ENCODE measurements at regions not wholly inside any gene's neighbourhood (a gene's known extent, or its start where the extent isn't known, plus 50 kb on each side); places are given as distances from the start of the nearest gene placed in this dataset.

DNA sequence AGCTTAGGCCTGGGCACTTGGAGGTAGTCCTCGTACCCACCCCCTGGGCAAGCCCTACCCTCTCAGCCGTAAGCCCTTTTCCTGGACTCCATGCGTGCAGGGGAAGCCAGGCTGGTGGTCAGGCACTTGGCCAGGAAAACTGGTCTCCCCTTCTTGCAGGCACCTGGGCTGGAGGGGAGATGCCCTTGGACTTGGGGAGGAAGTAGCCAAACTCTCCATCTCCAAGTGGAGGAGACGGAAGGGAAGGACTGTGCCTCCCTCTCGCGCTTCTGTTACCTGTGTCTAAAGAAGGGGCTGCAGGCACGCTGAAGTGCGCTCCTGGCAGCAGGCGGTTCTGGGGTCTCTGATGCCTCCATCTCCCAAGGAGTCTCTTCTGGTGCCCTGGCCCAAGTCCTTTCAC, 283.9 kb downstream of the PBX3 start:
- Histone ChIP-seq H3K9ac (ENCODE audit: insufficient read depth in 1 of 2, low read depth in 2 of 2, low read length in 2 of 2) (no peak overlapping the region), H3K9me3 (replicated peaks; ENCODE audit: control insufficient read depth, insufficient read depth, low read depth, low read length) (no peaks in the 10 kb centered on the region), H3K27ac (ENCODE audit: extremely low read depth, low read depth, low read length) (no peak overlapping the region), H4K20me1 (replicated peaks; ENCODE audit: control insufficient read depth, insufficient read depth, low read length) (no peaks in the 10 kb centered on the region), H3K4me1 (replicated peaks in 1 of 2; ENCODE audit: control insufficient read depth in 2 of 2, insufficient read depth in 2 of 2, low read length in 2 of 2) (no peaks in the 10 kb centered on the region), H3K9me1 (ENCODE audit: control insufficient read depth, insufficient read depth, low read length) (no peaks in the 10 kb centered on the region), H3K4me3 (no peak overlapping the region), H3K27me3 (ENCODE audit: control insufficient read depth in 2 of 2, insufficient read depth in 2 of 2, low read length in 2 of 2) (peaks cover 0 to 17% of the 10 kb centered on the region in 2 experiments; a peak in 2 of 5 replicates), H3K79me2 (ENCODE audit: control insufficient read depth, insufficient read depth, low read length) (no peaks in the 10 kb centered on the region), H2AFZ (ENCODE audit: low read depth, low read length) (no peak overlapping the region), H3K4me2 (ENCODE audit: insufficient read depth, low read length) (no peak overlapping the region), H3K36me3 (ENCODE audit: control insufficient read depth, insufficient read depth, low read length) (no peaks in the 10 kb centered on the region)
- intact Hi-C loops (cut with micrococcal nuclease) (no loop called here), in situ Hi-C loops (cut with MboI) (no loop called here)
- DNase-seq (ENCODE audit: extremely low read depth in 1 of 4, low spot score in 3 of 4) (no peak), ATAC-seq (no peak), FAIRE-seq (no peak)
- ChIA-PET POLR2A (interaction anchor here (0.7 kb wide), 1 partner anchor 44 kb away, joined by 3 read pairs; no protein-coding TSS in a partner anchor), CTCF (ENCODE audit: low intra/inter-chr PET ratio) (no interaction called here)
- BruUV-seq (replicated peaks): no TSS peak
- 4% methylated on average over 3 of the region's 9 CpGs for WGBS (ENCODE audit: insufficient coverage, low coverage, missing lambda C conversion rate)
- TF ChIP-seq, protein P1, sequence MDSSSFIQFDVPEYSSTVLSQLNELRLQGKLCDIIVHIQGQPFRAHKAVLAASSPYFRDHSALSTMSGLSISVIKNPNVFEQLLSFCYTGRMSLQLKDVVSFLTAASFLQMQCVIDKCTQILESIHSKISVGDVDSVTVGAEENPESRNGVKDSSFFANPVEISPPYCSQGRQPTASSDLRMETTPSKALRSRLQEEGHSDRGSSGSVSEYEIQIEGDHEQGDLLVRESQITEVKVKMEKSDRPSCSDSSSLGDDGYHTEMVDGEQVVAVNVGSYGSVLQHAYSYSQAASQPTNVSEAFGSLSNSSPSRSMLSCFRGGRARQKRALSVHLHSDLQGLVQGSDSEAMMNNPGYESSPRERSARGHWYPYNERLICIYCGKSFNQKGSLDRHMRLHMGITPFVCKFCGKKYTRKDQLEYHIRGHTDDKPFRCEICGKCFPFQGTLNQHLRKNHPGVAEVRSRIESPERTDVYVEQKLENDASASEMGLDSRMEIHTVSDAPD (CRISPR knock-in tag; IDR thresholded peaks at IDR 0.05): no peak
- TF ChIP-seq POLR2G (IDR thresholded peaks at IDR 0.05; ENCODE audit: low read depth, low read length) (no peak), KDM5B (IDR thresholded peaks at IDR 0.05; ENCODE audit: insufficient replicate concordance, low read depth, low read length) (no peak), PYGO2 (tag; IDR thresholded peaks at IDR 0.05) (no peak), LARP7 (IDR thresholded peaks at IDR 0.05) (no peak), ZNF551 (CRISPR knock-in tag; IDR thresholded peaks at IDR 0.05) (no peak), RBM34 (IDR thresholded peaks at IDR 0.05; ENCODE audit: borderline replicate concordance, insufficient read depth, low read length) (no peak), TCF3 (CRISPR knock-in tag; IDR thresholded peaks at IDR 0.05) (no peak), ZNF124 (CRISPR knock-in tag; IDR thresholded peaks at IDR 0.05) (no peak), ZNF175 (CRISPR knock-in tag; IDR thresholded peaks at IDR 0.05; ENCODE audit: low read depth) (no peak), MBD2 (IDR thresholded peaks at IDR 0.05; ENCODE audit: borderline replicate concordance, low read depth) (no peak), ZNF212 (CRISPR knock-in tag; IDR thresholded peaks at IDR 0.05) (no peak)
- TF ChIP-seq, protein P2, sequence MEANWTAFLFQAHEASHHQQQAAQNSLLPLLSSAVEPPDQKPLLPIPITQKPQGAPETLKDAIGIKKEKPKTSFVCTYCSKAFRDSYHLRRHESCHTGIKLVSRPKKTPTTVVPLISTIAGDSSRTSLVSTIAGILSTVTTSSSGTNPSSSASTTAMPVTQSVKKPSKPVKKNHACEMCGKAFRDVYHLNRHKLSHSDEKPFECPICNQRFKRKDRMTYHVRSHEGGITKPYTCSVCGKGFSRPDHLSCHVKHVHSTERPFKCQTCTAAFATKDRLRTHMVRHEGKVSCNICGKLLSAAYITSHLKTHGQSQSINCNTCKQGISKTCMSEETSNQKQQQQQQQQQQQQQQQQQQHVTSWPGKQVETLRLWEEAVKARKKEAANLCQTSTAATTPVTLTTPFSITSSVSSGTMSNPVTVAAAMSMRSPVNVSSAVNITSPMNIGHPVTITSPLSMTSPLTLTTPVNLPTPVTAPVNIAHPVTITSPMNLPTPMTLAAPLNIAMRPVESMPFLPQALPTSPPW (CRISPR knock-in tag; IDR thresholded peaks at IDR 0.05): no peak
- TF ChIP-seq, protein P3, sequence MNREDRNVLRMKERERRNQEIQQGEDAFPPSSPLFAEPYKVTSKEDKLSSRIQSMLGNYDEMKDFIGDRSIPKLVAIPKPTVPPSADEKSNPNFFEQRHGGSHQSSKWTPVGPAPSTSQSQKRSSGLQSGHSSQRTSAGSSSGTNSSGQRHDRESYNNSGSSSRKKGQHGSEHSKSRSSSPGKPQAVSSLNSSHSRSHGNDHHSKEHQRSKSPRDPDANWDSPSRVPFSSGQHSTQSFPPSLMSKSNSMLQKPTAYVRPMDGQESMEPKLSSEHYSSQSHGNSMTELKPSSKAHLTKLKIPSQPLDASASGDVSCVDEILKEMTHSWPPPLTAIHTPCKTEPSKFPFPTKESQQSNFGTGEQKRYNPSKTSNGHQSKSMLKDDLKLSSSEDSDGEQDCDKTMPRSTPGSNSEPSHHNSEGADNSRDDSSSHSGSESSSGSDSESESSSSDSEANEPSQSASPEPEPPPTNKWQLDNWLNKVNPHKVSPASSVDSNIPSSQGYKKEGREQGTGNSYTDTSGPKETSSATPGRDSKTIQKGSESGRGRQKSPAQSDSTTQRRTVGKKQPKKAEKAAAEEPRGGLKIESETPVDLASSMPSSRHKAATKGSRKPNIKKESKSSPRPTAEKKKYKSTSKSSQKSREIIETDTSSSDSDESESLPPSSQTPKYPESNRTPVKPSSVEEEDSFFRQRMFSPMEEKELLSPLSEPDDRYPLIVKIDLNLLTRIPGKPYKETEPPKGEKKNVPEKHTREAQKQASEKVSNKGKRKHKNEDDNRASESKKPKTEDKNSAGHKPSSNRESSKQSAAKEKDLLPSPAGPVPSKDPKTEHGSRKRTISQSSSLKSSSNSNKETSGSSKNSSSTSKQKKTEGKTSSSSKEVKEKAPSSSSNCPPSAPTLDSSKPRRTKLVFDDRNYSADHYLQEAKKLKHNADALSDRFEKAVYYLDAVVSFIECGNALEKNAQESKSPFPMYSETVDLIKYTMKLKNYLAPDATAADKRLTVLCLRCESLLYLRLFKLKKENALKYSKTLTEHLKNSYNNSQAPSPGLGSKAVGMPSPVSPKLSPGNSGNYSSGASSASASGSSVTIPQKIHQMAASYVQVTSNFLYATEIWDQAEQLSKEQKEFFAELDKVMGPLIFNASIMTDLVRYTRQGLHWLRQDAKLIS (CRISPR knock-in tag; IDR thresholded peaks at IDR 0.05): no peak

Measured in K562 (cell line).